ENCODE measurements at regions not wholly inside any gene's neighbourhood (a gene's known extent, or its start where the extent isn't known, plus 50 kb on each side); places are given as distances from the start of the nearest gene placed in this dataset.

GRCh38 chr1:232285138-232285537 lies 344.8 kb downstream of the SIPA1L2 start:
- no peak for ATAC-seq
- TF ChIP-seq TSHZ2 (CRISPR knock-in tag; IDR thresholded peaks at IDR 0.05), result no peak
- TF ChIP-seq BACH2 (CRISPR knock-in tag; IDR thresholded peaks at IDR 0.05; ENCODE audit: borderline replicate concordance), result no peak
- TF ChIP-seq ARNTL (CRISPR knock-in tag; IDR thresholded peaks at IDR 0.05; ENCODE audit: borderline replicate concordance, low read depth), result no peak
- TF ChIP-seq ZNF565 (CRISPR knock-in tag; conservative IDR thresholded peaks at IDR 0.05; ENCODE audit: low read depth), result no peak
- no peak for TF ChIP-seq PATZ1 (CRISPR knock-in tag; IDR thresholded peaks at IDR 0.05; ENCODE audit: borderline replicate concordance)
- TF ChIP-seq ISL1 (CRISPR knock-in tag; IDR thresholded peaks at IDR 0.05), result no peak
- no peak for TF ChIP-seq OSR1 (CRISPR knock-in tag; IDR thresholded peaks at IDR 0.05)
- TF ChIP-seq CSRNP3 (CRISPR knock-in tag; IDR thresholded peaks at IDR 0.05), result no peak
- TF ChIP-seq SNAI2 (CRISPR knock-in tag; IDR thresholded peaks at IDR 0.05), result no peak
- TF ChIP-seq ZFP3 (CRISPR knock-in tag; IDR thresholded peaks at IDR 0.05), result no peak
- no peak for TF ChIP-seq TCF4 (CRISPR knock-in tag; IDR thresholded peaks at IDR 0.05; ENCODE audit: borderline replicate concordance)
- no peak for TF ChIP-seq ZFP30 (CRISPR knock-in tag; IDR thresholded peaks at IDR 0.05)

GRCh38 chr1:232283864-232284263 lies 346.1 kb downstream of the SIPA1L2 start:
- ATAC-seq, result no peak
- TF ChIP-seq ZC3H10 (CRISPR knock-in tag; IDR thresholded peaks at IDR 0.05) (no peak), RARB (CRISPR knock-in tag; IDR thresholded peaks at IDR 0.05) (no peak), ZNF565 (CRISPR knock-in tag; conservative IDR thresholded peaks at IDR 0.05; ENCODE audit: low read depth) (no peak), CREB5 (CRISPR knock-in tag; IDR thresholded peaks at IDR 0.05; ENCODE audit: low read depth) (no peak), PPARA (CRISPR knock-in tag; IDR thresholded peaks at IDR 0.05; ENCODE audit: borderline replicate concordance) (no peak), POU6F1 (CRISPR knock-in tag; IDR thresholded peaks at IDR 0.05; ENCODE audit: borderline replicate concordance, low read depth) (no peak), CSDC2 (CRISPR knock-in tag; IDR thresholded peaks at IDR 0.05) (no peak)

- ATAC-seq, result no peak
Measured at GRCh38 chr1:232282498-232282897, 347.4 kb downstream of the SIPA1L2 start.

GRCh38 chr1:232280910-232281309 lies 349.0 kb downstream of the SIPA1L2 start:
- ATAC-seq, result no peak

More at GRCh38 chr1:232282498-232282897, 347.4 kb downstream of the SIPA1L2 start:
- TF ChIP-seq ZNF8 (CRISPR knock-in tag; IDR thresholded peaks at IDR 0.05), result no peak

More at GRCh38 chr1:232280910-232281309, 349.0 kb downstream of the SIPA1L2 start:
- TF ChIP-seq ZNF565 (CRISPR knock-in tag; conservative IDR thresholded peaks at IDR 0.05; ENCODE audit: low read depth), result no peak
- no peak for TF ChIP-seq ZFP3 (CRISPR knock-in tag; IDR thresholded peaks at IDR 0.05)
- no peak for TF ChIP-seq TCF4 (CRISPR knock-in tag; IDR thresholded peaks at IDR 0.05; ENCODE audit: borderline replicate concordance)
- TF ChIP-seq PATZ1 (CRISPR knock-in tag; IDR thresholded peaks at IDR 0.05; ENCODE audit: borderline replicate concordance), result no peak
- no peak for TF ChIP-seq POU6F1 (CRISPR knock-in tag; IDR thresholded peaks at IDR 0.05; ENCODE audit: borderline replicate concordance, low read depth)
- no peak for TF ChIP-seq TOX (CRISPR knock-in tag; IDR thresholded peaks at IDR 0.05; ENCODE audit: borderline replicate concordance)
- TF ChIP-seq ARNTL (CRISPR knock-in tag; IDR thresholded peaks at IDR 0.05; ENCODE audit: borderline replicate concordance, low read depth), result no peak
- no peak for TF ChIP-seq ZNF70 (CRISPR knock-in tag; IDR thresholded peaks at IDR 0.05)
- TF ChIP-seq ZFP30 (CRISPR knock-in tag; IDR thresholded peaks at IDR 0.05), result no peak
